NCI-H748 (cell line): ENCODE measurements at regions not wholly inside any gene's neighbourhood (a gene's known extent, or its start where the extent isn't known, plus 50 kb on each side); places are given as distances from the start of the nearest gene placed in this dataset.

Experiments
- DNase-seq: peaks from one replicate; lab custom pipeline; 2025; ENCODE audit not compliant: unreplicated experiment; lab: John Stamatoyannopoulos, UW

- DNase-seq: no peak
These were observed 176.2 kb upstream of the GOLIM4 start for GRCh38 chr3:168271932-168272331.

- no peak for DNase-seq
These were observed 173.3 kb upstream of the GOLIM4 start for GRCh38 chr3:168269001-168269400.

DNA sequence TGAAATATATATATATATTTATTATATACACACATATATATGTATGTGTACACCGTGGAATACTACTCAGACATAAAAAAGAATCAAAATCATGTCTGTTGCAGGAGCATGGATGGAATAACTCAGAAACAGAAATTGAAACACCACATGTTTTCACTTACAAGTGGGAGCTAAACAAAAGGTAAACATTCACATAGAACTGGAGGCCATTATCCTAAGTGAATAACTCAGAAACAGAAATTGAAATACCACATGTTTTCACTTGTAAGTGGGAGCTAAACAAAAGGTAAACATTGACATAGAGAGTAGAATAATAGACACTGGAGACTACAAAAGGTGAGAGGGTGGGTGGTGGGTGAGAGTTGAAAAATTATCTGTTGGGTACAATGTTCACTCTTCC lies 171.5 kb upstream of the GOLIM4 start:
- DNase-seq: no peak

DNA sequence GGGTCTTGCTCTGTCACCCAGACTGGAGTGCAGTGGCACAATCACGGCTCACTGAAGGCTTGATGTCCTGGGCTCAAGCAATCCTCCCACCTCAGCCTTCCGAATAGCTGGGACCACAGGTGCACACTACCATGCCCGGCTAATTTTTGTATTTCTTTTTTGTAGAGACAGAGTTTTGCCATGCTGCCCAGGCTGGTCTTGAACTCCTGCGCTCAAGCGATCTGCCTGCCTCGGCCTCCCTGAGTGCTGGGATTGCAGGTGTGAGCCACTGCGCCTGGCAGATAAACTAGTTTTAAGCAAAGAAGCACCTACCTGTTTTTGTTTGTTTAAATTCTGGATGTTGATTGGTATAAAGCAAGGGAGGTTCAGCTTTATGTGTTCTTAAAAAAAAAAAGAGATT lies 170.6 kb upstream of the GOLIM4 start:
- no peak for DNase-seq

DNA sequence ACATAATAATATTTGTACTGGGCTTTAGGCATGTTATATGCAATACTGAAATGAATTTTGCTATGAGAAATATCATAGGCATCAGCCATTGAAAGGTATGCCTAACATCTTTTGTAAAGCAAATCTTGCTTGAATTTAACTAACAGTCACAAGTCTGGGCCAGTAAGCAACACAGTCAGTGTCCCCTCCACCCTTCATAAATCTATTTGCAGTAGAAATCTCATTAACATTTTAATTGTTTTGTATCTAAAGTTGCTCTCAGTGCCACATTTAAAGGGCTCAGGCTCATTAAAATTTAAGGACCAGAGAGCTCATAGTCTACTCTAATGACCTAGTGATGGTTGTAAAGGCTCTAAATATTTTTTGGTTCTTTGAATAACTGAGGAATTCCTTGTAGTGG lies 167.2 kb upstream of the GOLIM4 start:
- DNase-seq: no peak

- no peak for DNase-seq
These were observed 165.1 kb upstream of the GOLIM4 start for GRCh38 chr3:168260859-168261258.

DNA sequence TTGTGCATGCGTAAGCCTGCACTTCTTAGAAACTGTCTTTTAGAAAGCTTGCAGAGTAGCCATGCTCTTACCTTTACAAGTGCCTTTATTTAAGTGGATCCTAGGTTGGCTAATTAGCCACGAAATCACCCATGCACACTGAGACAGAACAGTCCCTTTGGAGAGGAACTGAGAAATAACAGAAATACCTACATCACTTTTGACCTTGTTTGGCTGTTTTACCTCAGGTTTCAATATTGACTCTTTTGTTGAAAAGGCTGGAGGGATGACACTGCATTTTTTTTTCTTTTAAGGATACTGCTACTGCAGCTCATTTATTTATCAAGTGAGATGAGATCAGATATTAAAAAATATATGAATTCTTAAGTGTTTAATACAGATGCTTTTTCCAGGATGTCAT lies 155.6 kb upstream of the GOLIM4 start:
- no peak for DNase-seq

DNA sequence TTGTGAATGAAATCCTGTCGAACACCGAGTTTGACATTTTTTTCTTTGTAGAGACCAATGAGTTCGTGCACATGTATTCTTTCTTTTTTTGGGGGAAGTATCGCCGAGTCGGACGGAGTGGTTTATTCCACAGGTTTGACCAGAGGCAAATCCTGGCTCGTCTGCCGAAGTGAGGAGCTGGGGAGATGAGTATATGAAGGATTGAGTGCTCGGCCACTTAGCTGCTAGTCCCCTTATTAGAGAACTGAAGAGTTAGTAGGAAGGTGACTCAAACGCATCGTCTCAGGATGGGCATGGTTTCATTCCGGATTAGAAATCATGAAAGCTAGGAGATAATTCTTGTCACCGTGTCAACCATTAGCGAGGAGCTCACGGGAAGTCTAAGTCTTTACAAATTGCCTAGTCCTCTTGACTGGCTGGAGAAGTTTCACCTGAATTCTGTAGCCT lies 154.7 kb upstream of the GOLIM4 start:
- DNase-seq: peak; percentile 5

DNA sequence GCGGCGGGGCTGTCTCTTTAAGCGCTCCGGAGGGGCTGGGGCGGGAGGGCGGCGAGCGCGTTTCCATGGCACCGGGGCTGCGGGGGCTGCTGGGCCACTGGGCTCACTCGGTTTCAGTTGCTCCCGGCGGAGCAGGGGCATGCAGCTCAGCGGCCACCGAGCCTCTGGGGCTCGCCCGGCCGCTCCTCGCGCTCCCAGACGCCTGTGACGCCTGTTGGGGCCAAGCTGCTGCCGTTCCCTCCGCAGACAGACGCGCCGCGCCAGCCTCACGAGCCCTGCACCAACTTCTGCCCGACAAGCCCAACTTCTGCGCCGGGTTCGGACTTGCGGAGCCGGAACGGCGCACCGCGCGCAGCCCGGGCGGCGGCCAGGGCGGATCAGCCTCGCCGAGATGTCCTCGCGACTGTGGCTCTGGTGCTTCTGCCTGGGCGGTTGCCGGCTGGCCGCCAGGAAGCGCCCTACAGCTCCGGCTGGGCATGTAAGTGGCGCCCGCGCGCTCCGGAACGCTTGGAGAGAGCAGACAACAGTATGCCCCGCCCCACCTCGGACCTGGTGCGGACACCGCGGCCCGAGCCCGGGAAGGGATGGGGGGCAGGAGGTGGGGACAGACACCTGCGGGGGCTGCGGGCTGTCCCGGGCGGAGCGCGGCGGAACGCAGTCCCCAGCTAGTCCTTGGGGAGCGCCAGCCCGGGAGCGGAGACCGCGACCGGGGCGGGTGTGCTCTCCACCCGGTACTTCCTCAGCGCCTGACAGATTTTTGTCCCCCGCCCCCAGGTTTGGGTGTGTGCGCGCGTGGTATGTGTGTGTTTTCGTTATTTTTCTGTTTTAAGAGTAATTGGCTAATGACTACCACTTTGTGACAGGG lies 154.1 kb upstream of the GOLIM4 start:
- peak; percentile 86 for DNase-seq

- DNase-seq: peak; percentile 40
These were observed 153.5 kb upstream of the GOLIM4 start for GRCh38 chr3:168249205-168249549.

- DNase-seq: peak; percentile 50
These were observed 152.9 kb upstream of the GOLIM4 start for GRCh38 chr3:168248383-168249204.

- no peak for DNase-seq
These were observed 145.4 kb upstream of the GOLIM4 start for GRCh38 chr3:168241156-168241555.

DNA sequence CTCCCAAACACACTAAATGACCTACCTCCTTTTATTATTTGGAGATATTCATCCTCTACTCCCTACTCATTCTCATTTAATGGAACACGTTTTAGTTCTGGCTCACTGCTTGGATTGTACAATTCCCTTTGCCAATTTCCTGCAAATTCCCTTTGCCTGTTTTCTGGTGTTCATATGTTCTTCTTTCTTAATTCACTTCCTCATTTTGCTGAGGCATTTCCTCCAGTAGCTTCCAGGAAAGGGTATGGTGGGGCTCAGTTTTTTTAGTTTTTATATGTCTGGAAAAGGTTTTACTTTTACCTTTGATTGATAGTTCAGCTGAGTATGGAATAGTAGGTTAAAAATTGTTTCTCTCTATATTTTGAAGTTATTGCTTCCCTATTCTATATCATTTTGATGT lies 143.6 kb upstream of the GOLIM4 start:
- DNase-seq: no peak

DNA sequence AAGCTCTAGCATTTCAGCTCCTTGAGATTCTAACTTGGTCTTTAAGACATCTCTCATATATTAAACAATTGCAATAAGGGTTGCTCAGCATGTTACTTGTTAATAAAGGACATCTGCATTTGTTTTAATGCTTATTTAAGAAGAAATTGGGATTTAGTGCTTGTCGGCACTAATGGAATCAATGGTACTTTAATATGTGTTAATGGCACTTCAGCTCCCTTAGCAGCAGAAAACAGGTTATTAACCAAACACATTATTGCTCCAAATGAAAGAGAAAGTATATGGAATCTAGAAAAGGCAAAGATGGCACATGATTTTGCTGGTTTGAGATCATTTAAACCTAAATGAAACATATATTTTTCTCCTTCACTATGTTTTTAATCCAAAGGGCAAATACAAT lies 137.3 kb upstream of the GOLIM4 start:
- DNase-seq: no peak

GRCh38 chr3:168223085-168223484 lies 127.4 kb upstream of the GOLIM4 start:
- DNase-seq: no peak

DNA sequence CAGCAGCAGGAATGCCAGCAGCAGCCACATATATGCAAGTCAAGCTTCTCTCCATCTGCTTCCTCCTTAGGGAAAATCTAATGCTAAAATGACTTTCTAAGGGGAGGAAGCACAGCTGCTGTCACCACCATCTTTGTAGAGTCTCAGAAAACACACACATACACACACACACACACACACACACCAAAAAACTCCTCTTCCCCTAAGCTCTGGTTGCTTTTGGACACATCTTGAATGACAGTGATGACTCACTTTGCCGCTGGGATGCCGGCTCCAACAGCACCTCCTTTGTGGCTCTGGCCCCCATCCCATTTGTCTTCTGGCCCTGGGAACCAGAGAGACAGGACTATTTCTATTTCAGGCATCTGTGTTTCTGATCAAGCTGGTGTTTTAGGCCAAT lies 124.8 kb upstream of the GOLIM4 start:
- no peak for DNase-seq

GRCh38 chr3:168219530-168219929 lies 123.8 kb upstream of the GOLIM4 start:
- no peak for DNase-seq

GRCh38 chr3:168218600-168218999 lies 122.9 kb upstream of the GOLIM4 start:
- DNase-seq: no peak

GRCh38 chr3:168216851-168217250 lies 121.1 kb upstream of the GOLIM4 start:
- DNase-seq: no peak

DNA sequence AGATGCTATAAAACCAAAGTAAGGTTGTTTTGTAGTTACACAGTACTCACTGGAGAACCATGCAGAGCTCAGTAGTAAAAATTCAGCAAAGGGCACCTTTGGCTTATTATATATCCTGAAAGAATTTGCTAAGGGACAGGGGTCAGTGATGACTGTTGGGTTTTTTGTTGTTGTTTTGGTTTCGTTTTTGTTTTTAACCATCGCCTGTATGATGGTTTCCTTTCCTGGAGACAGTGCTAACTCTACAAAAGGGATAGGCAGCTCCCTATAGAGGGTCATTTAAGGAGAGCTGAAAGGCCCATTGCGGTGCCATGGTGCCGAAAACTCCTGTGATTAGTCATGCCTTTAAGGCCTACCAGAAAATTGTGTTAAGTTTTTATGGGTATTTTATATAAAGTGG lies 118.2 kb upstream of the GOLIM4 start:
- no peak for DNase-seq

DNA sequence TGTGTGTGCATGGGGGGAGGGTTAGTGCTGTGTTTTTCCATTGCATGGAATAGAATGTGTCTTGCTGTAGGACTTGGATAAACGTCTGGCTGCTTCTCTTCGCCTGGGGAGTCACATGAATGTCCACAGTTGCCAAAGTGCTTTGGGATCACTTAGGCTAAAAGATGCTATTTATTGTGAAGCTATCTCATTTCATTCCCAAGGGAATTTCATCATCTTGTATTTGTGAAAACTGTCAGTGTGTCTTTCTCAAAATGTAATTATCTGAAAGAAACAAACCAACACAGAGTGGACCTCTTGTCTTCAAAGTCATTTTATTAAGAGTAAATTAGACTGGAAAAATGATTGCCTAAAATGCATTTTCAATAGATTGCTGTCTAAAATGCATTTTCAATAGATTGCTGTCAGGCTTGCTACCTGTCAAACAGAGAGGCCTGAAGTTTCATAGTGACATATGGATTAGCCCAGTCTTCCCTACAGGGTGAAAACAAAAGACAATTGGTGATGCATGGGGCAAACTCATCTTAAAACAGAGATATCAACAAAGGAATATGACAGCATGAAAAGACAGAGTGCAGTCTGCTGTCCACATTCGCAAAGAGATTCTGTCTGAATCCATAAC lies 117.1 kb upstream of the GOLIM4 start:
- DNase-seq: no peak

- DNase-seq: no peak
These were observed 109.7 kb upstream of the GOLIM4 start for GRCh38 chr3:168205451-168205850.
